OCI-LY1 (cell line): ENCODE measurements at regions not wholly inside any gene's neighbourhood (a gene's known extent, or its start where the extent isn't known, plus 50 kb on each side); places are given as distances from the start of the nearest gene placed in this dataset.

Experiments used
- CTCF ChIP-seq: fragments of 200-600 bp; sonication (generic), shearing (Covaris generic); IDR thresholded peaks from 2 replicates; pipeline ENCODE4 v1.5.1; 2017; ENCODE audit warnings: mild to moderate bottlenecking, antibody characterized with exemption, low read length, moderate library complexity, mixed read lengths
- EZH2 ChIP-seq: fragments of 200-600 bp; sonication (generic), shearing (Covaris generic); IDR thresholded peaks from 2 replicates; pipeline ENCODE4 v1.8.0; 2017; ENCODE audit warnings: borderline replicate concordance, mixed run types, mild to moderate bottlenecking, antibody characterized with exemption, low read length, moderate library complexity, mixed read lengths

- TF ChIP-seq CTCF = no peak
- no peak for TF ChIP-seq EZH2
Measured at GRCh38 chr4:28792917-28793597, 1927.1 kb upstream of the PCDH7 start.
